Right cardiac atrium (tissue), 5 donors: ENCODE measurements at regions not wholly inside any gene's neighbourhood (a gene's known extent, or its start where the extent isn't known, plus 50 kb on each side); places are given as distances from the start of the nearest gene placed in this dataset.
"Not testable (repeated sequence)": the region's sequence is repeated elsewhere in the genome, so short reads cannot be mapped to it uniquely, and the experiment has no call there.

Source experiments
- ATAC-seq, 2 donors: fragments of 200-7000 bp; cut with Tn5 transposase; one replicate each; pipeline versions ENCODE4 v1.8.0 to v1.9.1; 2020; ENCODE audit warnings: moderate library complexity in 2 of 2, mild to moderate bottlenecking in 1 of 2
- DNase-seq, 3 donors: peaks; one replicate each; pipeline ENCODE4 v3.0.0-alpha.2; 2020
- H3K27ac ChIP-seq: one replicate; pipeline ENCODE4 v1.5.1; 2013; ENCODE audit warnings: mild to moderate bottlenecking, low read length, control low read depth, moderate library complexity
- H3K27me3 ChIP-seq: one replicate; pipeline ENCODE4 v1.6.1; 2013; ENCODE audit not compliant: control insufficient read depth, insufficient read depth
- H3K4me1 ChIP-seq: one replicate; pipeline ENCODE4 v1.6.1; 2013; ENCODE audit warnings: low read length; ENCODE audit not compliant: control insufficient read depth, insufficient read depth
- H3K4me3 ChIP-seq: one replicate; pipeline ENCODE4 v1.5.1; 2013; ENCODE audit warnings: low read length, control low read depth
- H3K9me3 ChIP-seq: one replicate; pipeline ENCODE4 v1.6.1; 2013; ENCODE audit warnings: low read length; ENCODE audit not compliant: control insufficient read depth
- WGBS: extraction: QIAGEN DNeasy Blood & Tissue Kit; methylation state at CpG from one replicate; pipeline ENCODE4 v1.1.7; 2013; 5-methylcytosine and 5-hydroxymethylcytosine counted together
- intact Hi-C, 4 donors: fragments of 100-400 bp; cut with DNase I; formaldehyde crosslinking; loops; one replicate each; pipeline versions ENCODE4 v1.11.0 to v1.14.0; 2022 to 2023
- microRNA-seq, 2 donors: library from miRNA; unstranded; fragments of <30 nt; microRNA quantifications; one replicate each; pipeline ENCODE4 v1.2.0, GENCODE V29; 2020 to 2021
- donor health status: healthy with polysubstance abuse.
- donor health status: DM: no; HTN: yes; CAD: no.
- donor health status: DM: no; HTN: no; CAD: no.
- donor health status: DM: no; HTN: yes; CAD: no; lungs with severe emphysema.
- donor health status: DM: yes; HTN: yes; CAD: no.

DNA sequence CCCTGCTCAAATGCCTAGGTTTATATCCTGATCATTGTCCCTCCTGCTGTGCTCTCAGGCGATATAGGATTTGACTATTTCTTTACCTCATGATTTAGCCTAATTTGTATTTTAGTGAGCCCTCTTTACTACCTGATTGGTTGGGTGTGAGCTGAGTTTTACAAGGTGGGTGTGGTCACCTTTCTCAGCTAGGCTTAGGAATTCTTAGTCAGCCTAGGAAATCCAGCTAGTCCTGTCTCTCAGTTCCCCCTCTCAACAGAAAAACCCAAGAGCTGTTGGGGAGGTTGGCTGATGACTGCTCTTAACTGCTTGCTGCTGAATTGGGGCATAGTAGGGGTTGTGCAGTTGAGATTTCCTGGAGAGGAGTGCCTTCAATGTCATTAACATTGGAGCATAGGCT is 100.5 kb upstream of the AADAT start:
- Histone ChIP-seq H3K4me3 (no peak overlapping the region), H3K4me1 (no peaks in the 10 kb centered on the region), H3K27me3 (no peaks in the 10 kb centered on the region), H3K27ac (no peak overlapping the region), H3K9me3 (no peaks in the 10 kb centered on the region)
- ATAC-seq (no peak), DNase-seq (no peak)
- 92% methylated on average over 1 of the region's 1 CpG for WGBS
- intact Hi-C loops = no loop called here

DNA sequence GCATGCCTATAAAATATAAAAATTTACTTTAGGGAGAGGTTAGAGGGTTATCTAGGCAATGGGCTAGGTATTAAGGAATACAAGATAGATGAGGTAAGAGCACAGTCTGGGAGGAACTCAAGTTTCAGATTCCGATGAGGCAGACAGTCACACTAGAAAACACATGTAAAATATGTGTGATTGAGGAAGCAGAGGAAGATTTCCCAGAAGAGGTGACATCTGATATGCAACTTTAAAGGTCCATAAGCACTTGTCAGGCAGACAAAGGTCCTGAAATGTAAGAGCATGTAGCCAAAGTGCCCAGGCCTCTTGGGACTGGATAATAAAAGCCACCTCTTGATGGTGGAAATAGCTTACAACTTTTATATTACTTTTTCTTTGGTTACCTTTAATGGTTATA is 81.1 kb upstream of the AADAT start:
- DNase-seq (no peak), ATAC-seq (no peak)
- no peak overlapping the region for H3K27ac ChIP-seq
- intact Hi-C loops = no loop called here
- H3K4me3 ChIP-seq = no peak overlapping the region
- 54% methylated on average over 1 of the region's 1 CpG for WGBS
- H3K9me3 ChIP-seq = no peaks in the 10 kb centered on the region
- no peaks in the 10 kb centered on the region for H3K27me3 ChIP-seq
- H3K4me1 ChIP-seq = no peaks in the 10 kb centered on the region

DNA sequence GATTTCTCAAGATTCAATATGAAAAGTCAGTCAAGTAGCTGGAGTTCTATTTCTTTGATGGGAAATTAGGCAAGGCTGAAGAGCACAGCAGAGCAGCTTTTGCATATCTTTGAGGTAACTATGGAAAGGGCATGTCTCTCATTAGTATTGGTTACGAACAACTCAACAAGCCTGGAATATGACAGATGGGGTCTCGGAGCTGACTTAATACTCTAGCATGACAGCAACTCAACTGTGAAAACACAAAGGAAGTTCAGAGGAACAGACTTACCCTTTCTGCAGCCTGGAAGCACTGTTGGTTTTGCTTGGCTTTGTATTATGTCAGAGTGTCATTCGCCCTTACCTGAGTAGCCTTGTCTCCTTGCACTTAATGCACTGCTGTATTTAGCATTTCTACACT is 79.9 kb upstream of the AADAT start:
- DNase-seq (no peak), ATAC-seq (no peak)
- 83% methylated on average over 3 of the region's 3 CpGs for WGBS

DNA sequence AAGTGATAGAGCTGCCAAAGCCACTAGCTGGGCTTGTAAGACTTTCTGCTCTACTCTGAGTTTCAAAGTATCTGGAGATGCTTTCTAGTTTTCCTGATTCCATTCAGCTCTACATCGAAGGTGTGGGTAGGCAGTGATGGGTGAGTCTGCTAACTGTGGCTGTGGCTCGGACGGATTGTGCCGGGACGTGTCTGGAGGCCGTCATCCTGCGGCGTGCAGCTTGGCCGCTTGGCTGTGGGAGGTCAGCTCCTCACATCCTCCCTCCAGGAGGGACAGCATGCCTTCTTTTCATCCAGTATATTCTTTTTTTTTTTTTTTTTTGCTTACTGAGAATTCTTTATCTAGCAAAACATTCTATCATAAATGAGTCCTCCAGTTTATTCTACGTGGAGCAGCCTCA is 77.9 kb upstream of the AADAT start:
- H3K4me1 ChIP-seq = no peaks in the 10 kb centered on the region
- 80% methylated on average over 10 of the region's 10 CpGs for WGBS
- ATAC-seq = no peak
- intact Hi-C loops = no loop called here
- no peak overlapping the region for H3K4me3 ChIP-seq
- H3K9me3 ChIP-seq = no peaks in the 10 kb centered on the region
- H3K27me3 ChIP-seq = no peaks in the 10 kb centered on the region
- H3K27ac ChIP-seq = no peak overlapping the region
- DNase-seq = no peak

More for the DNA sequence above, 79.9 kb upstream of the AADAT start:
- H3K27ac ChIP-seq = no peak overlapping the region
- H3K4me3 ChIP-seq = no peak overlapping the region
- no peaks in the 10 kb centered on the region for H3K27me3 ChIP-seq
- H3K9me3 ChIP-seq = no peaks in the 10 kb centered on the region
- intact Hi-C loops = no loop called here
- H3K4me1 ChIP-seq = no peaks in the 10 kb centered on the region

DNA sequence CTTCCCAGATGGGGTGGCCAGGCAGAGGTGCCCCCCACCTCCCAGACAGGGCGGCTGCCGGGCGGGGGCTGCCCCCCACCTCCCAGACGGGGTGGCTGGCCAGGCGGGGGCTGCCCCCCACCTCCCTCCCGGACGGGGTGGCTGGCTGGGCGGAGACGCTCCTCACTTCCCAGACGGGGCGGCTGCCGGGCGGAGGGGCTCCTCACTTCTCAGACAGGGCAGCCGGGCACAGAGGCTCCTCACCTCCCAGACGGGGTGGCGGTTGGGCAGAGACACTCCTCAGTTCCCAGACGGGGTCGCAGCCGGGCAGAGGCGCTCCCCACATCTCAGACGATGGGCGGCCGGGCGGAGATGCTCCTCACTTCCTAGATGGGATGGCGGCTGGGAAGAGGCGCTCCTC is 76.4 kb upstream of the AADAT start:
- 97% methylated on average over 20 of the region's 26 CpGs for WGBS
- ATAC-seq = not testable (repeated sequence)

DNA sequence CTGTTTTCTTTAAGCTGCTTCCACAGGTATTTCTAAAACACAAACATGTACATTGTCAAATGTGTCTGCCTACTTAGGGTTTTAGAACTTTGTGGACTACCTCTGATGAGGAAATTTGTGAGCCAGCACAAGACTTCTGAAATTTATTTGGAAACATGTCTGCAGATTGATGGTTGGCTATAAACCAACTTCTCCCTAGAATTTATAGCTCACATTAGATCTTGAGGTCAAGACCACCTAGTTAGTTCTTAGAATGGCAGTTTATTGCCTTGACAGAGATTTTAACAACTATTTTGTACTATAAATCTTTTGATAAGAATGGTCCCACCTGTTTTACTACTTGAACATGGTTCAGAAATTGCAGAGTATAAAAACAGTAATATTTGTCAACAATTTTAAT is 72.7 kb upstream of the AADAT start:
- DNase-seq = no peak
- intact Hi-C loops = no loop called here
- Histone ChIP-seq H3K4me1 (no peaks in the 10 kb centered on the region), H3K27ac (no peak overlapping the region), H3K27me3 (no peaks in the 10 kb centered on the region), H3K4me3 (no peak overlapping the region), H3K9me3 (no peaks in the 10 kb centered on the region)
- no peak for ATAC-seq

More for the DNA sequence above, 76.4 kb upstream of the AADAT start:
- H3K27me3 ChIP-seq, H3K9me3 ChIP-seq, H3K4me3 ChIP-seq, H3K4me1 ChIP-seq, intact Hi-C loops, H3K27ac ChIP-seq: not testable (repeated sequence)
- DNase-seq = peak in 1 of 3 donors; percentile 48

DNA sequence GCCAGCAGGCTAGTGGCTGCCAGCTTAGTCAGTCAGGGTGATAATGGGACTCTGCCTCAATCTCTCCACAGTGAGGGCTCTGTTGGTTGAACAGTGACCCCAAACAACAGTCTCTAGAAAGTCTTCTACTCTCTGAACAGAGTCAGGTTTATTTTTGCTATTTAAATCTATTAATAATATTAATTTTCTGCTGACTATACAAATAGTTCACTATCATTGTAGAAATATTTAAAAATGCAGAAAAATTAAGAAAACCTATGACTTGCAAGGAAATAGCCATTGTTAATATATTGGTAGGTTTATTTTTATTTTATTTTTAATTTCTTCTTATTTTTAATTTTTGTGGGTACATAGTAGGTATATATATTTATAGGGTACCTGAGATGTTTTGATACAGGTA is 67.9 kb upstream of the AADAT start:
- Histone ChIP-seq H3K9me3 (no peaks in the 10 kb centered on the region), H3K27ac (no peak overlapping the region), H3K4me3 (no peak overlapping the region), H3K27me3 (no peaks in the 10 kb centered on the region), H3K4me1 (no peaks in the 10 kb centered on the region)
- ATAC-seq (no peak), DNase-seq (no peak)
- intact Hi-C loops = no loop called here

DNA sequence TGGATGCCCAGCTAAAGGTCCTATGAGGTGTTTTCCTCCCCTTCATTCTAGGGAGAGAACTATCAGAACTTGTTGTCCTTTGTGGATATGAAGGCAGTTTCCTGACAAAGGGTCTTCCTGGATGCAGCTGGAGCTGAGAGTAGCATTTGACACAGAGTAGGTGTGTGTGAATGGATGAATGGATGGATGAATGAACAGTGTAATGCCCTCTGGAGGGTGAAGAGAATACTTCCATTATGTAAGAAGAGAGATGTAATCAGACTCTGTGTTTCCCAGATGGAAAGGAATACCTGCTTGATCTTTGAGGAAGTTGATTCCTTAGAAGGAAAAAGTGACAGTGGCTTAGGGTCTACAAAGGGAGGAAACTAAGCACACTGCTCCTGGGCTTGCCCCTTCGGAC is 55.4 kb upstream of the AADAT start:
- H3K27me3 ChIP-seq = no peaks in the 10 kb centered on the region
- no peak overlapping the region for H3K27ac ChIP-seq
- intact Hi-C loops = no loop called here
- H3K4me3 ChIP-seq = no peak overlapping the region
- no peaks in the 10 kb centered on the region for H3K4me1 ChIP-seq
- DNase-seq = no peak
- 77% methylated on average over 1 of the region's 1 CpG for WGBS
- no peak for ATAC-seq
- no peaks in the 10 kb centered on the region for H3K9me3 ChIP-seq

DNA sequence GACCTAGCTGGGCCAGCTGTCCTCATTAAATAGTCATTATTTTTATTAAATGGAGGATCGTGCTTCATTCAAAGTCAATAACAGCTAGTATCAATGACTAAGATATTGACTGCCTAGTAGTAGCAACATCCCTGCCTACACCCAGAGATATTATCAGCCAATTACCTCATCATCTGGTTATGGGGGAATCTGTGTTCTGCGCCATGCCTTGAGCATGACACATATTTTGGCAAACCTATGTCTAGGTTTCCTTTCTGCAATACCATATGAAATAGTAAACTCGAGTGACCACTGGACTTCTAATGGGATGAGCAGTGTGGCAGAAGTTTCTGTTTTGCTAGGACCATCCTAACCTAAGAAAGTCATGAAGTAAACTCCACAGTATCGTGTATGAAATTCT is 50.0 kb upstream of the AADAT start:
- 71% methylated on average over 4 of the region's 4 CpGs for WGBS
- DNase-seq (no peak), ATAC-seq (no peak)
- Histone ChIP-seq H3K4me3 (no peak overlapping the region), H3K9me3 (no peaks in the 10 kb centered on the region), H3K4me1 (no peaks in the 10 kb centered on the region), H3K27ac (no peak overlapping the region), H3K27me3 (no peaks in the 10 kb centered on the region)
- intact Hi-C loops = no loop called here

Small RNAs in the stretch of these regions (microRNA-seq; reads per million reads assigned to microRNA genes)
- gene MIR6082 = 0 reads per million in 2 donors
